ENCODE measurements at regions not wholly inside any gene's neighbourhood (a gene's known extent, or its start where the extent isn't known, plus 50 kb on each side); places are given as distances from the start of the nearest gene placed in this dataset.

GRCh38 chr3:162334537-162334936, 837.9 kb downstream of the OTOL1 start:
- TF ChIP-seq, protein P1, sequence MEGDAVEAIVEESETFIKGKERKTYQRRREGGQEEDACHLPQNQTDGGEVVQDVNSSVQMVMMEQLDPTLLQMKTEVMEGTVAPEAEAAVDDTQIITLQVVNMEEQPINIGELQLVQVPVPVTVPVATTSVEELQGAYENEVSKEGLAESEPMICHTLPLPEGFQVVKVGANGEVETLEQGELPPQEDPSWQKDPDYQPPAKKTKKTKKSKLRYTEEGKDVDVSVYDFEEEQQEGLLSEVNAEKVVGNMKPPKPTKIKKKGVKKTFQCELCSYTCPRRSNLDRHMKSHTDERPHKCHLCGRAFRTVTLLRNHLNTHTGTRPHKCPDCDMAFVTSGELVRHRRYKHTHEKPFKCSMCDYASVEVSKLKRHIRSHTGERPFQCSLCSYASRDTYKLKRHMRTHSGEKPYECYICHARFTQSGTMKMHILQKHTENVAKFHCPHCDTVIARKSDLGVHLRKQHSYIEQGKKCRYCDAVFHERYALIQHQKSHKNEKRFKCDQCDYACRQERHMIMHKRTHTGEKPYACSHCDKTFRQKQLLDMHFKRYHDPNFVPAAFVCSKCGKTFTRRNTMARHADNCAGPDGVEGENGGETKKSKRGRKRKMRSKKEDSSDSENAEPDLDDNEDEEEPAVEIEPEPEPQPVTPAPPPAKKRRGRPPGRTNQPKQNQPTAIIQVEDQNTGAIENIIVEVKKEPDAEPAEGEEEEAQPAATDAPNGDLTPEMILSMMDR (conservative IDR thresholded peaks at IDR 0.05; ENCODE audit: low read depth, low read length), result no peak
- no peak for TF ChIP-seq EZH2phosphoT487 (IDR thresholded peaks at IDR 0.05; ENCODE audit: borderline replicate concordance, low read length)
- no peak for TF ChIP-seq EZH2 (IDR thresholded peaks at IDR 0.05; ENCODE audit: low read length, unreplicated experiment)
